ENCODE measurements at regions not wholly inside any gene's neighbourhood (a gene's known extent, or its start where the extent isn't known, plus 50 kb on each side); places are given as distances from the start of the nearest gene placed in this dataset.
"Not testable (repeated sequence)": the region's sequence is repeated elsewhere in the genome, so short reads cannot be mapped to it uniquely, and the experiment has no call there.

- DNase-seq (ENCODE audit: low spot score): no peak
- Histone ChIP-seq H3K4me3 (no peak overlapping the region), H3K27ac (no peak overlapping the region)
- TF ChIP-seq, protein P1, sequence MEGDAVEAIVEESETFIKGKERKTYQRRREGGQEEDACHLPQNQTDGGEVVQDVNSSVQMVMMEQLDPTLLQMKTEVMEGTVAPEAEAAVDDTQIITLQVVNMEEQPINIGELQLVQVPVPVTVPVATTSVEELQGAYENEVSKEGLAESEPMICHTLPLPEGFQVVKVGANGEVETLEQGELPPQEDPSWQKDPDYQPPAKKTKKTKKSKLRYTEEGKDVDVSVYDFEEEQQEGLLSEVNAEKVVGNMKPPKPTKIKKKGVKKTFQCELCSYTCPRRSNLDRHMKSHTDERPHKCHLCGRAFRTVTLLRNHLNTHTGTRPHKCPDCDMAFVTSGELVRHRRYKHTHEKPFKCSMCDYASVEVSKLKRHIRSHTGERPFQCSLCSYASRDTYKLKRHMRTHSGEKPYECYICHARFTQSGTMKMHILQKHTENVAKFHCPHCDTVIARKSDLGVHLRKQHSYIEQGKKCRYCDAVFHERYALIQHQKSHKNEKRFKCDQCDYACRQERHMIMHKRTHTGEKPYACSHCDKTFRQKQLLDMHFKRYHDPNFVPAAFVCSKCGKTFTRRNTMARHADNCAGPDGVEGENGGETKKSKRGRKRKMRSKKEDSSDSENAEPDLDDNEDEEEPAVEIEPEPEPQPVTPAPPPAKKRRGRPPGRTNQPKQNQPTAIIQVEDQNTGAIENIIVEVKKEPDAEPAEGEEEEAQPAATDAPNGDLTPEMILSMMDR (IDR thresholded peaks at IDR 0.05): no peak
These were observed 155.4 kb downstream of the FOXL1 start for GRCh38 chr16:86733546-86734254.

DNA sequence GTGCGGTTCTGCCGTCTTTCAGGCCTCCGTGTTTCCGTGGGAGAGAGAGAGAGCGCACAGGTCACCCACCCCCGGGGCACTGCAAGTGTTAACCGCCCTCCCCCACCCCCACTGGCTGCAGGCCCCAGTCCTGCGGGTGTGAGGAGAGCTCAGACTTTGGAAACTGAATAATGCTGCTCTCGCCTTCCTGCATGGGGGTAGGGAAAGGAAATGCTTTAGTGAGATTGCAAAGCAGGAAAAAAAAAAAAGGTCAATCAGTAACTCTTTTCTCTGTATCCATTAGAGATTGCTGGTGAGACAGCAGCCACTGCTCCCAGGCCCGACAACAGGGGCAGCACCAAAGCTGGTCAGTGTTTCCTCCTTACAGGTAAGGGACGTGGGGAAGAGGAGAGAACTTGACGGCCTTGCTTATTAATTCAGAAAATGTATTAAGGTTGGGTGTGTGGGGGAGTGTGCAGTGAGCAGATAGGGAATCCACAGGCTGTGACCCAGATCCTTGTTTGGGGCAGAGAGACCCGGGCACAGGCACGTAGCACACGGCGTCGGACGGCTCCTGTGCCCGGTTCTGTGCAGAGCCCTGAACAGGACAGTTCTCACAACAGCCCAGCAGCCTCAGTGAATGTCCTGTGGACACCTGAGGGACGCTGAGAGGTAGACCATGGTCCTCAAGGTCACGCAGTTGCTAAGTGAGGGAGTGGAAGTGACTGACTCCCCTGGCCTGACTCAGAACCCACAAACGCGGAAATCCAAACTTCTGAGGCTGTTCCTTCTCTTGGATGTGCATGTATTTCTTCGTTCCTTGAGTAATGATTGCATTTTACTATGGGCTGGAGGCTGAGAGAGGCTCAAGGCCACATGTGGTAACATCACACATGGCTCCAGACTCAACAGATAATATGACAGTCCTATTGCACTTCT lies 156.5 kb downstream of the FOXL1 start:
- DNase-seq (ENCODE audit: low spot score): no peak
- TF ChIP-seq, protein P1 (IDR thresholded peaks at IDR 0.05): no peak
- H3K27ac ChIP-seq: no peak overlapping the region
- no peak overlapping the region for H3K4me3 ChIP-seq

- TF ChIP-seq, protein P1 (IDR thresholded peaks at IDR 0.05): no peak
- no peak for DNase-seq (ENCODE audit: low spot score)
These were observed 157.4 kb downstream of the FOXL1 start for GRCh38 chr16:86735727-86736126.

GRCh38 chr16:86736502-86736901 lies 158.2 kb downstream of the FOXL1 start:
- TF ChIP-seq, protein P1 (IDR thresholded peaks at IDR 0.05): no peak
- no peak for DNase-seq (ENCODE audit: low spot score)
- Histone ChIP-seq H3K4me3 (no peak overlapping the region), H3K27ac (no peak overlapping the region)

More at GRCh38 chr16:86735727-86736126, 157.4 kb downstream of the FOXL1 start:
- Histone ChIP-seq H3K4me3 (no peak overlapping the region), H3K27ac (no peak overlapping the region)

- Histone ChIP-seq H3K4me3 (no peak overlapping the region), H3K27ac (no peak overlapping the region)
- TF ChIP-seq, protein P1 (IDR thresholded peaks at IDR 0.05): no peak
- no peak for DNase-seq (ENCODE audit: low spot score)
These were observed 158.7 kb downstream of the FOXL1 start for GRCh38 chr16:86737083-86737482.

DNA sequence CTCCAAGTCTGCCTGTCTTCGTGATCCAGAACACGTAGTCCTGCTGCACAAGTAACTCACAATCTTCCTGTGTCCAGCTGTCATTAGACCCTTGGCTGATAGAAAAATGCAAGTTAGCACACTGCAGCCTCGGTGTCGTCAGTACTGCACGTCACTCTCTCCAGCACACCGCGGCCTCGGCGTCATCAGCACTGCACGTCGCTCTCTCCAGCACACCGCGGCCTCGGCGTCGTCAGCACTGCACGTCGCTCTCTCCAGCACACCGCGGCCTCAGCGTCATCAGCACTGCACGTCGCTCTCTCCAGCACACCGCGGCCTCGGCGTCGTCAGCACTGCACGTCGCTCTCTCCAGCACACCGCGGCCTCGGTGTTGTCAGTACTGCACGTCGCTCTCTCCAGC lies 160.0 kb downstream of the FOXL1 start:
- not testable (repeated sequence) for H3K4me3 ChIP-seq; DNase-seq (ENCODE audit: low spot score); H3K27ac ChIP-seq

DNA sequence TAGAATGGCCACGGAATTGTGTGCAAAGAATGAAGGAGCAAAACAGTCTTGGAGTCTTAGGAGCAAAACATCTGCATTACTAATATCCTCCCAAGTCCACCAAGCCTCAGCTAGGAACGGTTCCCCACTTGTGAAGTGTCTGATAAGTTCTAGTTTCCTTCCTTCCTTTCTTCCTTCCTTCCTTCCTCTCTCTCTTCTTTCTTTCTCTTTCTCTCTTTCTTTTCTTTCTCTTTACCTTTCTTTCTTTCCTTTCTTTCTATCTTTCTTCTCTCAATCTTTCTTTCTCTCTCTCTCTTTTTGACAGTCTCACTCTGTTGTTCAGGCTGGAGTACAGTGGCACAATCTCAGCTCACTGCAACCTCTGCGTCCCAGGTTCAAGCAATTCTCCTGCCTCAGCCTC lies 160.8 kb downstream of the FOXL1 start:
- TF ChIP-seq, protein P1 (IDR thresholded peaks at IDR 0.05): no peak
- no peak overlapping the region for H3K27ac ChIP-seq
- no peak overlapping the region for H3K4me3 ChIP-seq
- no peak for DNase-seq (ENCODE audit: low spot score)

All from coronary artery (tissue), 2 donors.